Lower leg skin (tissue), 4 donors: ENCODE measurements at regions not wholly inside any gene's neighbourhood (a gene's known extent, or its start where the extent isn't known, plus 50 kb on each side); places are given as distances from the start of the nearest gene placed in this dataset.

Source experiments
- DNase-seq, 2 donors: peaks; one replicate each; pipeline ENCODE4 v3.0.0-alpha.2; 2019; ENCODE audit warnings: low spot score in 2 of 2
- H3K4me3 ChIP-seq: fragments of 200-600 bp; sonication (generic); 2 replicates; pipeline ENCODE4 v1.5.1; 2017; ENCODE audit warnings: mild to moderate bottlenecking, low read depth; ENCODE audit not compliant: poor library complexity, severe bottlenecking
- CTCF ChIP-seq, 3 donors: fragments of 450-650 bp; IDR thresholded peaks; one replicate each; pipeline ENCODE4 v1.5.1; 2016; ENCODE audit warnings: antibody characterized with exemption in 3 of 3, mild to moderate bottlenecking in 3 of 3, moderate library complexity in 2 of 3
- POLR2A ChIP-seq, 2 donors: fragments of 450-650 bp; IDR thresholded peaks; one replicate each; pipeline ENCODE4 v1.6.1; 2016 to 2017; ENCODE audit warnings: antibody characterized with exemption in 2 of 2, mild to moderate bottlenecking in 1 of 2, moderate library complexity in 1 of 2
- WGBS, 2 donors: methylation state at CpG; one replicate each; pipeline ENCODE4 v1.1.5; 2018; 5-methylcytosine and 5-hydroxymethylcytosine counted together
- intact Hi-C: fragments of 100-400 bp; cut with DNase I; formaldehyde crosslinking; loops from one replicate; pipeline ENCODE4 v1.15.0; 2023; ENCODE audit warnings: low total_unique reads

GRCh38 chr22:49588739-49589138 is 238.9 kb downstream of the BRD1 start:
- WGBS, 2 donors: 71 to 78% methylated on average over 12 of the region's 12 CpGs
- TF ChIP-seq POLR2A (IDR thresholded peaks at IDR 0.05) (no peak), CTCF (IDR thresholded peaks at IDR 0.05) (no peak)
- no peak overlapping the region for H3K4me3 ChIP-seq
- intact Hi-C loops: no loop called here
- peak in 1 of 2 donors; percentile 61 for DNase-seq

- DNase-seq: peak in 1 of 2 donors; percentile 58
These were observed 239.7 kb downstream of the BRD1 start for GRCh38 chr22:49587987-49588386.

GRCh38 chr22:49587421-49587820 is 240.3 kb downstream of the BRD1 start:
- 86 to 96% methylated on average over 10 to 13 of the region's 13 CpGs for WGBS, 2 donors
- no peak overlapping the region for H3K4me3 ChIP-seq
- intact Hi-C loops: no loop called here
- TF ChIP-seq POLR2A (IDR thresholded peaks at IDR 0.05): no peak
- no peak for TF ChIP-seq CTCF (IDR thresholded peaks at IDR 0.05)
- DNase-seq: peak in 1 of 2 donors; percentile 73

More at GRCh38 chr22:49587987-49588386, 239.7 kb downstream of the BRD1 start:
- H3K4me3 ChIP-seq: no peak overlapping the region
- TF ChIP-seq POLR2A (IDR thresholded peaks at IDR 0.05): no peak
- no peak for TF ChIP-seq CTCF (IDR thresholded peaks at IDR 0.05)
- 74 to 79% methylated on average over 13 of the region's 13 CpGs for WGBS, 2 donors
- intact Hi-C loops: no loop called here

GRCh38 chr22:49586873-49587272 is 240.8 kb downstream of the BRD1 start:
- 65 to 68% methylated on average over 9 to 11 of the region's 12 CpGs for WGBS, 2 donors

GRCh38 chr22:49586244-49586748 is 241.4 kb downstream of the BRD1 start:
- intact Hi-C loops: no loop called here

More at GRCh38 chr22:49586873-49587272, 240.8 kb downstream of the BRD1 start:
- intact Hi-C loops: no loop called here
- H3K4me3 ChIP-seq: no peak overlapping the region
- no peak for DNase-seq
- TF ChIP-seq POLR2A (IDR thresholded peaks at IDR 0.05): no peak
- no peak for TF ChIP-seq CTCF (IDR thresholded peaks at IDR 0.05)

More at GRCh38 chr22:49586244-49586748, 241.4 kb downstream of the BRD1 start:
- 68 to 77% methylated on average over 20 of the region's 20 CpGs for WGBS, 2 donors
- TF ChIP-seq CTCF (IDR thresholded peaks at IDR 0.05) (no peak), POLR2A (IDR thresholded peaks at IDR 0.05) (no peak)
- no peak for DNase-seq
- no peak overlapping the region for H3K4me3 ChIP-seq
